HG03342 (cell line): ENCODE measurements at regions not wholly inside any gene's neighbourhood (a gene's known extent, or its start where the extent isn't known, plus 50 kb on each side); places are given as distances from the start of the nearest gene placed in this dataset.

Experiments used
- ATAC-seq: cut with Tn5 transposase; IDR thresholded peaks from one replicate; pipeline ENCODE4 v1.9.1; 2021; ENCODE audit warnings: mild to moderate bottlenecking, moderate library complexity; ENCODE audit not compliant: unreplicated experiment

- no peak for ATAC-seq
Observed at GRCh38 chr4:173860094-173860493, 330.1 kb upstream of the HAND2 start.

- ATAC-seq = no peak
Observed at GRCh38 chr4:173859091-173859713, 329.2 kb upstream of the HAND2 start.

GRCh38 chr4:173858471-173858870 lies 328.4 kb upstream of the HAND2 start:
- no peak for ATAC-seq

- ATAC-seq = no peak
Observed at GRCh38 chr4:173857828-173858227, 327.8 kb upstream of the HAND2 start.

- no peak for ATAC-seq
Observed at GRCh38 chr4:173855015-173855414, 325.0 kb upstream of the HAND2 start.

- no peak for ATAC-seq
Observed at GRCh38 chr4:173852775-173853174, 322.7 kb upstream of the HAND2 start.

- ATAC-seq = no peak
Observed at GRCh38 chr4:173845580-173845979, 315.6 kb upstream of the HAND2 start.

GRCh38 chr4:173839865-173840264 lies 309.8 kb upstream of the HAND2 start:
- ATAC-seq = no peak

- no peak for ATAC-seq
Observed at GRCh38 chr4:173837517-173837916, 307.5 kb upstream of the HAND2 start.

GRCh38 chr4:173835903-173836302 lies 305.9 kb upstream of the HAND2 start:
- no peak for ATAC-seq

- ATAC-seq = no peak
Observed at GRCh38 chr4:173834151-173834550, 304.1 kb upstream of the HAND2 start.

- no peak for ATAC-seq
Observed at GRCh38 chr4:173829565-173829964, 299.5 kb upstream of the HAND2 start.

GRCh38 chr4:173827707-173828106 lies 297.7 kb upstream of the HAND2 start:
- ATAC-seq = no peak

GRCh38 chr4:173821876-173822275 lies 291.8 kb upstream of the HAND2 start:
- no peak for ATAC-seq

GRCh38 chr4:173821036-173821435 lies 291.0 kb upstream of the HAND2 start:
- no peak for ATAC-seq

- no peak for ATAC-seq
Observed at GRCh38 chr4:173807347-173807746, 277.3 kb upstream of the HAND2 start.

- no peak for ATAC-seq
Observed at GRCh38 chr4:173805884-173806283, 275.9 kb upstream of the HAND2 start.

GRCh38 chr4:173802662-173803022 lies 272.6 kb upstream of the HAND2 start:
- no peak for ATAC-seq

GRCh38 chr4:173801876-173802661 lies 272.0 kb upstream of the HAND2 start:
- no peak for ATAC-seq

GRCh38 chr4:173801361-173801760 lies 271.3 kb upstream of the HAND2 start:
- ATAC-seq = no peak

GRCh38 chr4:173797296-173797695 lies 267.3 kb upstream of the HAND2 start:
- no peak for ATAC-seq

- ATAC-seq = no peak
Observed at GRCh38 chr4:173794662-173795061, 264.6 kb upstream of the HAND2 start.
